ENCODE measurements at regions not wholly inside any gene's neighbourhood (a gene's known extent, or its start where the extent isn't known, plus 50 kb on each side); places are given as distances from the start of the nearest gene placed in this dataset.

- DNase-seq (ENCODE audit: low read depth in 1 of 2, low spot score in 1 of 2) = no peak
- H3K27me3 ChIP-seq (ENCODE audit: insufficient read depth, poor library complexity, severe bottlenecking) = no peaks in the 10 kb centered on the region
Measured at GRCh38 chr1:229950020-229950419, 117.0 kb upstream of the GALNT2 start.

GRCh38 chr1:229950908-229951307 lies 116.1 kb upstream of the GALNT2 start:
- no peaks in the 10 kb centered on the region for H3K27me3 ChIP-seq (ENCODE audit: insufficient read depth, poor library complexity, severe bottlenecking)
- TF ChIP-seq CTCF (IDR thresholded peaks at IDR 0.05; ENCODE audit: insufficient read depth, low read length) = no peak
- no peak for TF ChIP-seq SPI1 (IDR thresholded peaks at IDR 0.05; ENCODE audit: borderline replicate concordance, low read depth)
- TF ChIP-seq GABPA (IDR thresholded peaks at IDR 0.05; ENCODE audit: low read depth) = no peak
- no peak for TF ChIP-seq POLR2AphosphoS5 (IDR thresholded peaks at IDR 0.05; ENCODE audit: low read depth)
- no peak for TF ChIP-seq REST (IDR thresholded peaks at IDR 0.05; ENCODE audit: insufficient replicate concordance, low read depth)
- no peak overlapping the region for H3K4me3 ChIP-seq (replicated peaks; ENCODE audit: insufficient read depth, low read length)
- H3K27ac ChIP-seq (replicated peaks) = no peak overlapping the region
- no peak for DNase-seq (ENCODE audit: low read depth in 1 of 2, low spot score in 1 of 2)

More at GRCh38 chr1:229950020-229950419, 117.0 kb upstream of the GALNT2 start:
- H3K4me3 ChIP-seq (replicated peaks; ENCODE audit: insufficient read depth, low read length) = no peak overlapping the region
- H3K27ac ChIP-seq (replicated peaks) = no peak overlapping the region
- TF ChIP-seq SPI1 (IDR thresholded peaks at IDR 0.05; ENCODE audit: borderline replicate concordance, low read depth) = no peak
- TF ChIP-seq REST (IDR thresholded peaks at IDR 0.05; ENCODE audit: insufficient replicate concordance, low read depth) = no peak
- no peak for TF ChIP-seq CTCF (IDR thresholded peaks at IDR 0.05; ENCODE audit: insufficient read depth, low read length)
- TF ChIP-seq GABPA (IDR thresholded peaks at IDR 0.05; ENCODE audit: low read depth) = no peak
- TF ChIP-seq POLR2AphosphoS5 (IDR thresholded peaks at IDR 0.05; ENCODE audit: low read depth) = no peak

- TF ChIP-seq POLR2AphosphoS5 (IDR thresholded peaks at IDR 0.05; ENCODE audit: low read depth) (no peak), REST (IDR thresholded peaks at IDR 0.05; ENCODE audit: insufficient replicate concordance, low read depth) (no peak), SPI1 (IDR thresholded peaks at IDR 0.05; ENCODE audit: borderline replicate concordance, low read depth) (no peak), CTCF (IDR thresholded peaks at IDR 0.05; ENCODE audit: insufficient read depth, low read length) (no peak), GABPA (IDR thresholded peaks at IDR 0.05; ENCODE audit: low read depth) (no peak)
- DNase-seq (ENCODE audit: low read depth in 1 of 2, low spot score in 1 of 2) = no peak
- no peaks in the 10 kb centered on the region for H3K27me3 ChIP-seq (ENCODE audit: insufficient read depth, poor library complexity, severe bottlenecking)
- H3K4me3 ChIP-seq (replicated peaks; ENCODE audit: insufficient read depth, low read length) = no peak overlapping the region
- H3K27ac ChIP-seq (replicated peaks) = no peak overlapping the region
Measured at GRCh38 chr1:229951856-229952534, 115.0 kb upstream of the GALNT2 start.

All from HL-60 (cell line).